PFSK-1 (cell line): ENCODE measurements at regions not wholly inside any gene's neighbourhood (a gene's known extent, or its start where the extent isn't known, plus 50 kb on each side); places are given as distances from the start of the nearest gene placed in this dataset.

Experiments used
- FOXP2 ChIP-seq: optimal IDR thresholded peaks from 2 replicates; pipeline ENCODE3; 2011; ENCODE audit warnings: borderline replicate concordance, control low read depth, inconsistent platforms; ENCODE audit not compliant: insufficient read depth; ENCODE audit errors: extremely low read length, extremely low read depth
- POLR2AphosphoS5 ChIP-seq: IDR thresholded peaks from 2 replicates; pipeline ENCODE4 v1.6.1; 2012; ENCODE audit warnings: low read depth, mild to moderate bottlenecking, control low read depth, low read length, moderate library complexity
- REST ChIP-seq, 2 experiments: IDR thresholded peaks; 2 replicates each; pipeline versions ENCODE4 v1.6.1 to v1.8.0; 2011 to 2012; ENCODE audit warnings: low read depth in 2 of 2, low read length in 2 of 2, control low read depth in 1 of 2, inconsistent platforms in 1 of 2, mild to moderate bottlenecking in 1 of 2, moderate library complexity in 1 of 2; ENCODE audit not compliant: insufficient read depth in 1 of 2
- SIN3A ChIP-seq: IDR thresholded peaks from 2 replicates; pipeline ENCODE4 v1.6.1; 2012; ENCODE audit warnings: mild to moderate bottlenecking, low read length, moderate library complexity, borderline replicate concordance; ENCODE audit not compliant: insufficient read depth
- TAF1 ChIP-seq: IDR thresholded peaks from 2 replicates; pipeline ENCODE4 v1.6.1; 2012; ENCODE audit warnings: low read length, control low read depth, borderline replicate concordance; ENCODE audit not compliant: insufficient read depth

GRCh38 chr9:16085167-16085726, 532.4 kb downstream of the CCDC171 start:
- no peak for TF ChIP-seq REST (IDR thresholded peaks at IDR 0.05; ENCODE audit: insufficient read depth in 1 of 2, low read depth in 2 of 2, low read length in 2 of 2)
- no peak for TF ChIP-seq SIN3A
- no peak for TF ChIP-seq TAF1
- no peak for TF ChIP-seq POLR2AphosphoS5
- TF ChIP-seq FOXP2: no peak

GRCh38 chr9:16090907-16091629, 538.2 kb downstream of the CCDC171 start:
- TF ChIP-seq FOXP2 (no peak), TAF1 (no peak), REST (IDR thresholded peaks at IDR 0.05; ENCODE audit: insufficient read depth in 1 of 2, low read depth in 2 of 2, low read length in 2 of 2) (no peak), POLR2AphosphoS5 (no peak), SIN3A (no peak)

- TF ChIP-seq POLR2AphosphoS5 (no peak), SIN3A (no peak), REST (IDR thresholded peaks at IDR 0.05; ENCODE audit: insufficient read depth in 1 of 2, low read depth in 2 of 2, low read length in 2 of 2) (no peak), FOXP2 (no peak), TAF1 (no peak)
Measured at GRCh38 chr9:16092142-16093091, 539.6 kb downstream of the CCDC171 start.

GRCh38 chr9:16098306-16098705, 545.5 kb downstream of the CCDC171 start:
- no peak for TF ChIP-seq FOXP2
- no peak for TF ChIP-seq REST (IDR thresholded peaks at IDR 0.05; ENCODE audit: insufficient read depth in 1 of 2, low read depth in 2 of 2, low read length in 2 of 2)
- TF ChIP-seq TAF1: no peak
- no peak for TF ChIP-seq SIN3A
- no peak for TF ChIP-seq POLR2AphosphoS5
